Heart left ventricle (tissue), 13 donors: ENCODE measurements at regions not wholly inside any gene's neighbourhood (a gene's known extent, or its start where the extent isn't known, plus 50 kb on each side); places are given as distances from the start of the nearest gene placed in this dataset.

Experiments used
- POLR2A ChIP-seq, 2 donors: fragments of 450-650 bp; IDR thresholded peaks; one replicate each; pipeline ENCODE4 v1.6.1; 2017; ENCODE audit warnings: antibody characterized with exemption in 2 of 2, mild to moderate bottlenecking in 2 of 2, moderate library complexity in 2 of 2
- TF ChIP-seq, protein P1 (sequence below), 12 donors: fragments of 200-600 bp; sonication (generic) in 4 of 12; IDR thresholded peaks; one replicate each; pipeline versions ENCODE4 v1.5.0 to v1.8.0; 2018 to 2022; ENCODE audit warnings: antibody characterized with exemption in 12 of 12, mild to moderate bottlenecking in 5 of 12
- donor health status: ischemic (EF 13 %, LVEDD 7.1; RV severe dilation, severe dysfunction).
- donor health status: DM: no; HTN: yes; CAD: no.
- donor health status: DM: no; HTN: no; CAD: no.
- donor health status: ischemic (EF 25% LVEDD 6.9; RV normal size, moderate dysfunction).
- donor health status: ischemic (EF 25% LVEDD 5.7; RV mildly dilated, moderate dysfunction).
- donor health status: ischemic (EF 35%, LVEDD 5.7; RV mildly dilated, moderate dysfunction).
- donor health status: nonischemic (EF 11% LVEDD 7.7; RV severe dilation, severe dysfunction).
- donor health status: DM: yes; HTN: yes; CAD: no.
- donor health status: PGD.
- donor health status: ischemic (EF 29% LVEDD 5.4; RV normal size, mild dysfunction).
- donor health status: nonischemic (EF 23%, LVEDD 6.1; RV moderate dilation, normal function).

DNA sequence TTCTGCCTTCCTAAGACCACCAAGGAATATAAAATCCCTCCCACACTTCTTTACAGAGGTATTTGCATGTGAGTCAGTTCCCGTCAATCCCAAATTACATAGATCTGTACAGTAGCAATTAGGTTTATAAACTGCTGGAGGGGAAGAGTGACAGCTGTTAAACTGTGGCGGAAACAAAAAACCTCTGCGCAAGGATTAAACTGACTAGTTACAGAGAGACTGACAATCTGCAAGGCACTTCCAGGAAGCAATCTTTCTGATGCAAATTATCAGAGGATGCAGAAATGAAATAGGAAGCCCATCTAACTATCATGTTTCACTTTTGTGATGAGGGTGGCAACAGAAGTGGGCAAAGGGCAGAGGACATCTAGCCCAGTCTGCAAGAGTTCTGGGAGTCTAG lies 150.4 kb downstream of the RTP4 start:
- TF ChIP-seq POLR2A (IDR thresholded peaks at IDR 0.05) = no peak
- TF ChIP-seq, protein P1, sequence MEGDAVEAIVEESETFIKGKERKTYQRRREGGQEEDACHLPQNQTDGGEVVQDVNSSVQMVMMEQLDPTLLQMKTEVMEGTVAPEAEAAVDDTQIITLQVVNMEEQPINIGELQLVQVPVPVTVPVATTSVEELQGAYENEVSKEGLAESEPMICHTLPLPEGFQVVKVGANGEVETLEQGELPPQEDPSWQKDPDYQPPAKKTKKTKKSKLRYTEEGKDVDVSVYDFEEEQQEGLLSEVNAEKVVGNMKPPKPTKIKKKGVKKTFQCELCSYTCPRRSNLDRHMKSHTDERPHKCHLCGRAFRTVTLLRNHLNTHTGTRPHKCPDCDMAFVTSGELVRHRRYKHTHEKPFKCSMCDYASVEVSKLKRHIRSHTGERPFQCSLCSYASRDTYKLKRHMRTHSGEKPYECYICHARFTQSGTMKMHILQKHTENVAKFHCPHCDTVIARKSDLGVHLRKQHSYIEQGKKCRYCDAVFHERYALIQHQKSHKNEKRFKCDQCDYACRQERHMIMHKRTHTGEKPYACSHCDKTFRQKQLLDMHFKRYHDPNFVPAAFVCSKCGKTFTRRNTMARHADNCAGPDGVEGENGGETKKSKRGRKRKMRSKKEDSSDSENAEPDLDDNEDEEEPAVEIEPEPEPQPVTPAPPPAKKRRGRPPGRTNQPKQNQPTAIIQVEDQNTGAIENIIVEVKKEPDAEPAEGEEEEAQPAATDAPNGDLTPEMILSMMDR (IDR thresholded peaks at IDR 0.05) = no peak
